Head of caudate nucleus (tissue), 42 donors: ENCODE measurements at regions not wholly inside any gene's neighbourhood (a gene's known extent, or its start where the extent isn't known, plus 50 kb on each side); places are given as distances from the start of the nearest gene placed in this dataset.

Source experiments
- DNase-seq, 42 donors: peaks; one replicate each; pipeline versions ENCODE4 v3.0.0 to v3.0.0-alpha.2; 2020 to 2021; ENCODE audit warnings: mixed read lengths in 7 of 42
- intact Hi-C: fragments of 100-400 bp; cut with DNase I; formaldehyde crosslinking; loops from one replicate; pipeline ENCODE4 v1.15.0; 2022

DNA sequence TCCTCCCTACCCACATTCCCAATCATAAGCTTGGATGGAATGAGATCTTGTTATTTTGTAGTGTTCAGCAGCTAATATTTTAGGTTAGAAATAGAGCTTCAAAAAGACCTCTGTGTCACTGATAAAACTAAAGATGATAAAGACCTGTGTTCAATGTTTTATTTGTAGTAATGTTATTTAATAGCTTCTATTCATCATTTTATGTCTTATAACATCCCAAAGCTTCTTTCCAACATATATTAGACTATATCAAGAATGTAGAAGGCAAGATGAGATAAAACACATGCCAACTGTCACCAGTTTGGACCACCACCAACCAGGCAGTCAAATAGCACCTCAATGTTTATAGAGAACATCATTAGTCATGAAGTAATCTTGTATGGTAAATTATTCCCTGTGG lies 409.5 kb upstream of the ITGA1 start:
- intact Hi-C loops: no loop called here

DNA sequence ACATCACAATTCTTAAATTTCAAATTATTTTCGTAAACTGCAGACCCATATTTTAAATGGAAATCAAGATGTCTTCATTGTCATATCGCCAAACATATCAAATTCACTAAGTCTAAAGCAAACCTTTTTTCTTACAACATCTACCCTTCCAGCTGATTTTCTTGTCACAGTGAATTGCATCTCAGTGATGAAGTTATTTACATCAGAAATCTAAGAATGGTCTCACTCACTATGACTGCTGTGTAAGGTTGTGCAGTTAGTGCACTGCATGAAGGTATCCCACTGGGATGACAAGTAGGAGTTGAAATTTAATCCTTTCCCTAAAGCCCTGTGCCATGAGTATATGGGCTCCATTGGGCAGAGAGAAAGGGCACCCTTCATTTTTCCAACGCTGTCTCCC lies 399.4 kb upstream of the ITGA1 start:
- DNase-seq: no peak
- intact Hi-C loops: no loop called here

More for the DNA sequence above, 409.5 kb upstream of the ITGA1 start:
- DNase-seq: no peak

DNA sequence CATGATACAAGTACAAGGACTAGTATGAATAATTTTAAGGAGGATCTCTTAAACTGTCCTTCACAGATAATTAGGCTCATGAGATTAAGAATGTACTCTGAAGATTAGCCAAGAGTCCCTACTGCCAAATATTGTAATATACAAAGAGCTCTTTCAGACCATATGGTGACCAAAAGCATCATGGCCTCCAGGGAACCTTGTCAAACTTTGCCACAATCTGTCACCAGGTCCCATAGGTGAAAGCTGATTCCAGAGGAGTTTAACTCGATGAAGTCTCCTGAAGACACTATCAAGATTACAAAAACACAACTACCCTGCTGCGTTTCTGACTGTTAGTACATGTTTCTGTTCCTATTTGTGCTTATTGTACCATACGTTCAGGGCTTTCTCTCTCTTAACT lies 395.4 kb upstream of the ITGA1 start:
- intact Hi-C loops: no loop called here
- no peak for DNase-seq

DNA sequence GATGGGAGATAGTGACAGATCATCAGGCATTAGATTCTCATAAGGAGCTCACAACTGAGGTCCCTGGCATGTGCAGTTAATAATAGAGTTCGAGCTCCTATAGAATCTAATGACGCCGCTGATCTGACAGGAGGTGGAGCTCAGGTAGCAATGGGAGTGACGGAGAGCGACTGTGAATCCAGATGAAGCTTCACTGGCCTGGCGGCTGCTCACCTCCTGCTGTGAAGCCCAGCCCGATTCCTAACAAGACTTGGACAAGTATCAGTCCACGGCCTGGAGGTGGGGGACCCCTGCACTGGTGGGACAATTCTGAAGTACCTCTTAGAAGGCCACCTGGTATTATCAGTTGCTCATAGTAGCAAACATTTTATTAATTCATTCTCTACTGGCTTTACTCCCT lies 377.9 kb upstream of the ITGA1 start:
- intact Hi-C loops: no loop called here
- DNase-seq: no peak

DNA sequence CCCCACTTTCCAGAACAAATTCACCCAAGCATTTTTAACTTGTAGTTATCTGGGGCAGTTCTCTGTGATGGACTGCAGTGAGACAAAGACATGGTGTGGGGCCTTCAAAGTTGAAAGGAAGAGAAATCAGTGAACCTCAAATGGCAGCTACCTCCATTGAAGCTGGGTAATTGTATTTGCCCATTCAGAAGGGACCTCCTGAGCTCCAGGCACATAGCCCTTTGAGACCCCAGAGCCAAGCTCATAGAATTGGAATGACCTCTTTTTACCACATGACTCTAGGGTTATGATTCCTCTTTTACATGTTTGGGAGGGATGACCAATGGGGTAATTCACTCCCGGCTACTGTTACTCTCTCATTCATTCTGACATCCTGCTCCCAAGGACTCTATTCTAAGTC lies 368.4 kb upstream of the ITGA1 start:
- no peak for DNase-seq
- intact Hi-C loops: no loop called here

DNA sequence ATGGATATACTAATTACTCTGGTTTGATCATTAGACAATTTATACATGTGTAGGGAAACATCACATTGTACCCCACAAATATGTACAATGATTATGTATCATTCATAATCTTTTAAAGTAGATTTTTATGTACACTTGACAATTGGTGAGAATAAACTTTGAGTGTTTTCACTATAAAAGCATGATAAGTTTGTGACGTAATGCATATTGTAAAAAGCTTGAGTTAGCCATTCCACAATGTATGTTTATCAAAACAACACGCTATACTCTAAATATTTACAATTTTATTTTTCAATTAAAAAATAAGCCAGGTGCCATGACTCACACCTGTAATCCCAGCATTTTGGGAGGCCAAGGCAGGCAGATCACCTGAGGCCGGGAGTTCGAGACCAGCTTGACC lies 360.1 kb upstream of the ITGA1 start:
- no peak for DNase-seq

DNA sequence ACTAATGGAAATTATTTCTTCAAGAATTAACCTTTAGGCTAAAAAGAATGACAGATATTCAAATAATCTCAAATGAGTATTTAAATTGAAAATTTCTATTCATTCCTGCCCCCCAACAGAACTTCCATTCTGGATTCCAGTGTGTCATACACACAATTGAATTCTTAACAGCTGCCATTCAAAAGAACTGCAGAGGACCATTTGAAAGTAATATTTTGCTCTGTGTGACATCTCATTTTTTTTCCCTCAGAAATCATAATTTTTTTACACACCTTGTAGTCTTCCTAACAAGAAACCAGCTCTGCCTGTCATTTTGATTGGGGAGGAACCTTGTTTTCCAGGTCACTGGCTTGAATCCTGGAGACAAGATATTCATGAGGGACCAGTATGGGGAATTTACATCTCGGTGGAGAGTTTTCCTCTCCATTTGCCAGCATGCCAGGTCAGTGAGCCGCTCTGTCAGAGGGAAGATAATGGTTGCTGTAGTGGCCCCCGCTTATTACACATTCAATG lies 358.7 kb upstream of the ITGA1 start:
- no peak for DNase-seq
- intact Hi-C loops: no loop called here

More for the DNA sequence above, 360.1 kb upstream of the ITGA1 start:
- intact Hi-C loops: no loop called here

DNA sequence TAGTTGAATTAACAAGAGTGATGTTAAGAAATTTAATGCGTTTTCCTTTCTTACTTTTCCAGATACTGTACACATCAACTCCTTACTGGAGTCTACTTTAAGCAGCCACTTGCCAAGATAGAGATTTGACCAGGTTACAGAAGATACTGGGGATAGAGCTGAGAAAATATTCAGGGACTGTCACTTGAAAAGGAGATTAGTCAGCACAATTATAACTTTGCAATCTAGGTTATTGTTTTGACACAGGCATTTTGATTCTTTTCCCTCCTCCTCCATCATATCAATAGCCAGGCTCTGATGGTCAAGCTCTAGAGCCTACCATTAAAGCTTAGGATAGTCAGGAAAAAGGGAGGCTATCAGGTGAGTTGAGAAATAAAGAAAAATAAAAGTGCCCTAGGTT lies 345.9 kb upstream of the ITGA1 start:
- no peak for DNase-seq
- intact Hi-C loops: no loop called here

DNA sequence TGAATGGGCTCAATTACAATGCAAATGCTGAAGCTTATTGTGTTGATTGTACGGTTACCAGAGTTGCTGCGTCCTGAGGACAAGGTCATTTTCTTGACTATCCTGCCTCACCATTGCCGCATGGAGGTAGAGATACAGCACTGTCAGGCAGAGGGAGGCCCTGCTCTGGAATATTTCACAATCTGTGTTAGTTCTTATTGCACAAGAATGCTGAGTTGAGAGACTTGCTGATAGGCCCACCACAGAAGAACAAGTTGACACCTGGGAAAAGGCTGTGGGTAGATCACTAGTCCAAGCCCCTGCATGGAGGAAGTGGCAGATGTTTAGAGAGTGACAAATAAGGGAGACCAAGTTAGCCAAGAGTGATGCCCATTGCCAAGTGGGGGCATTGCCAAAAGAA lies 344.5 kb upstream of the ITGA1 start:
- no peak for DNase-seq
- intact Hi-C loops: no loop called here

DNA sequence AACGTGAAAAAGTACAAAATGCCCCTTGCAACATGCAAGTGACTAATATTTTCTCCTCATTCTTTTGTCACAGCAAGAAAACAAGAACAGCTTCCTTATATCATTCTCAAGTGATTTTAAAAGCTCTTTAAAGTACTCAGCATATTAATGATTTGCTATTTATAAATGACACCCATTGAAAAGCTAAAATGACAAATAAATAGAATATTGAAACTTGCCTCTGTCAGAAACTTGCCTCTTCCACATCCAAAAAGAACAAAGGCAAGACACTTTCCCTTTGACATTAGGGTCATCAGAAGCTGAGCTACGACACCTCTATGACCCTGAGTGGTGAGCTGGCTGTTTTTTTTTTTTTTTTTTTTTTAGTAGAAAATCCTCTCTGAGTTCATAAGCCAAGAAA lies 339.6 kb upstream of the ITGA1 start:
- DNase-seq: no peak
- intact Hi-C loops: no loop called here

DNA sequence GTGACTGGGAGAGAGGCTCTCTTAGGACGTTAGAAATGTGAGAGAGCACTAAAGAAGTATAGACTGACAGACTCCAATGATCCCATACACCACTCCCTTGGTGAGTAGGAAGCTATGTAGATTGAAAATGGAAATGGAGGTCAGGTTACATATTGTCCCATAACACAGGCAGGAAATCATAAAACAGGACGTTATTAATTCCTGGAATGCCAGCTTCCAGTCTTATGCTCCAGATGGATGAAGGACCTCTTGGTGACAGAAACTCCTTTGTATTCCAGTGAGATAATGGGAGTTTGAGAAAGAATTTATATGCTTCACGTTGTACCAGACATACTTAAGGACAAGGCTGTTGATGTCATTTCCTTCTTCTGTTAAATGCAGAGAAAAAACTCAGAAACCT lies 338.2 kb upstream of the ITGA1 start:
- no peak for DNase-seq
- intact Hi-C loops: no loop called here

DNA sequence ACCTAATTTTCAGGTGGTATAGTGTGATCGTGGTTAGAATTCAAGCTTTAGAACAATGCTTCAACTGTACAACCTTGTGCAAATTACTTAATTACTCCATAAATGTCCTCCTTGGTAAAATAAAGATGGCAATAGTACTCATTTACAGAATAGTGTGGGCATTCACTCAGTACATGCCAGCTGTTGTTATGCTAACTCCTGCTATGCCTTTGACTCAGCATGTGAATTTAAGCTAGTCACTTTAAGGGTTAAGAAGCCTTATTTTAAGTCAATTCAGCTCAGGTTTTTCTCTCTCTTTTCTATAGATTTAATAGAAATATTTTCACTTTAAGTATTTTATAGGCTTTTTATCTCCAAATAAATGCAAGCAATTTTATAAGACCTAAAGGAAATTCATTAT lies 335.6 kb upstream of the ITGA1 start:
- intact Hi-C loops: no loop called here
- no peak for DNase-seq

DNA sequence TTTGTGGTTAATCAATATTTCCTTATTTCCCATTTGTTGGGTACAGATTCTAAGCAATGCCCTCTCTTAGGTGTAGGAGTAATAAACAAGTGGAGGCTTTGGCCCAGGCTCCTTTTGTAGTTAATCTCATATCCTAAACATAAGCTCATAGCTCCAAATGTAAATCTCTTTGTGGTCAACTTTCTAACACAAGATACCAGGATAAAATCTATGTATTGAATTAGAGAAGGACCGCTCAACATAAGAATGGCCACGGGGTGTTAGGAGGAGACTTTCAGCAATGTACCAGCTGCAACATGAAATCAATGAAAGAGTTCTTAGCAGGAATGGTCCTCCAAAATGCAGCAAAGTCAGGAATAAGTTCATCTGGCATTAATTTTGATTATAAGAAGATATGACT lies 334.5 kb upstream of the ITGA1 start:
- DNase-seq: no peak
- intact Hi-C loops: no loop called here

DNA sequence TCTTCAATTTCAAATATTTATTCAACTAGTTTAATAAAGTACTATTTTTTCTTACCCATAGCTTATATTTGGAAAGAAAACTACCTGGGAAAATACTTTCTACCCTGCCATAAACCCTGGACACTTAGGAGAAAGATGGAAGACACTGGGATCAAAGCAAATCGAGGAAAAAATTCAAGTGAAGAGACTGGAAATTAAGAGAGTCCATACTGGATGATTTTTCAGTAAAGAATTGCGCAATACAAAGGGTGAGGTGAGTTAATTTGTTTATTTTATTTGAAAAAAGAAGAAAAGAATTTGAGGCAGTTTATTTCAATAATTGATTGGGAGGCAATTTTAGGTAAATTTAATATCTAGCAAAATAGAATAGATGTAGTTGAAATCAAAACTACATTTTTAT lies 331.8 kb upstream of the ITGA1 start:
- intact Hi-C loops: no loop called here

DNA sequence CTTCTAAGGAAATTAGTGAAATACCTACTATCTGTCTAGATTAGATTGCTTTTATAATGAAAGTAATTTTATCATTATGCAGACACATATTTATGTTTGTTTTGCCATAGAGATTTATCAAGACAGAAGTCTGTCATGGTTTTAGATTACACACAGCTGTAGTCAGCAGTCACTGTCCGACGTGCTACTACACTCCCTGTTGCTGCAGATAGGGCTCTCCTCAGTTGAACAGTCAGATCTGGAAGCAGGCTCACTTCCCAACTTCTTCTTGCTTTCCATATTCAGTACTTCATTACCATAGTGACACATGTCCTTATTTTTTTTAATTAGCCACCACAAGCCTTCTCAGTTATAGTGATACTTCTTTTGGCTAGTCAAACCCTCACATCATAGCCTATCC lies 329.9 kb upstream of the ITGA1 start:
- intact Hi-C loops: no loop called here
- no peak for DNase-seq

More for the DNA sequence above, 331.8 kb upstream of the ITGA1 start:
- DNase-seq: no peak

DNA sequence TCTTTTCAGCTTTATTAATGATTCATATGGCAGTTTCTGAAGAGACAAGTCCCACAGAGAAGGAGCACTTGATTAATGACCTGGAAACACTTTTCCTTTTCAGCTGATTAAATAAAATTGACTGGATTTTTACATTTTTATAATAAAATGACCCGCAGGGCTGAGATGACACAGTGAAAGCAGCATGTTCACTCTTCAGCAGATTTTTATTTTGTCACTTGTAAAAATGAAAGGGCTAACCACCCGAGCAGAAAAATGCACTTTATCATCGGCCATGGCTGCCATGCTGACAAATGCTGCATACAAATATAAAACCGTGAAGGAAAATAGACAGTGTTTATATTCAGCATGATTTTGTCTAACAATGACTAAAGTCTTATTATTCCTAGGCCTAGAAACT lies 321.6 kb upstream of the ITGA1 start:
- intact Hi-C loops: no loop called here
- DNase-seq: no peak

DNA sequence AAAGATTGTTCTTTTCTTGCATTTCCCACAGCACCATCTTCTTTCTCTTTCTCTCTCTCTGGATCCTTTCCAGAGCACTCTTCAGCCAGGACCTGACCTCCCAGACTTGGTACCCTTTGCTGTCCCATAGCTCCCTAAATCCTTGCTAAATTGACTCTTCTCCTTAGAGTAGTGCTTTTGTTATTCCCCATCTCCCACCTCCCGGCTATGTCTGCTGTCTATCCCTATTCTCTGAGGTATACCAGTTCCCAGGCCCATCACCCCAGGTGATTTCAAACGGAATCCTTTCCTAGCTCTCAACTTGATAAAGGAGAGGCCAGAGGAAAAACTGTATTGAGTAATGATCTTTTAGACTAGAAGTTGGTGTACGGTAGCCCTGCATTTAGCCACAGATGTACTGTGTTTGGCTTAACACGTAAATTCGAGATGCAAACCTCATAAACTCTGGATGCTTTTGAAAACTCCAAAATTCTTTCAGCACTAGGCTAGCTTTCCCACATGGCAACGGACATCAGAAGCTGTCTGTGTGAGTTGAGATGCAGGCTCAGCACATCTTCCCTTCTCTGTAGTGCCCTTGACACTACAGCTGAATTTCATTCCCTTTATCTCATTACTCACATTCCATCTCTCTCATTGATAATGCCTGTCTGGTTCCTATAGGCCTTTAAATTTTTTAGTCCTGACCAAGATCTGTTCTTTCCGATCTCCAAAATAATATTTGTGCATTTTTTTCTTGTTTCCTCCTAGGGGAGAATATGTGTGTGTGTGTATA lies 320.8 kb upstream of the ITGA1 start:
- intact Hi-C loops: no loop called here
- no peak for DNase-seq

DNA sequence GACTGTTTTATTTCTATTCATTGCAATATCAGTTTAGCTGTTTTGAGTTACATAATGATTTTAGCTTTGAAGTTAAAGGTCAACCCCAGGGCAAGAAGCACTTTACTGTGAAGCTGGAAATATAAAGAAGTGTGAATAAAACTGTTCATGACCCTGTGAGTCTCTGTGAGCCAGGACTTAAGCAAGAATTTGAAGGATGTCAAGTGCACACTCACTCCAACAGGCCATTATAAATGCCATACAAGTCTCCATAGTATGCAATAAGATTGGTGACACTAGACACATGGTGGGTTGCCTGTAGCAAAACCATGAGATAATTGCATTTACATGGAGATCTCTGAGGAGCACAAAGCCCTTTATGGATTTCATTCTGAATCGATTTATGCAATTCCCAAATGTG lies 318.7 kb upstream of the ITGA1 start:
- intact Hi-C loops: no loop called here
- DNase-seq: no peak

DNA sequence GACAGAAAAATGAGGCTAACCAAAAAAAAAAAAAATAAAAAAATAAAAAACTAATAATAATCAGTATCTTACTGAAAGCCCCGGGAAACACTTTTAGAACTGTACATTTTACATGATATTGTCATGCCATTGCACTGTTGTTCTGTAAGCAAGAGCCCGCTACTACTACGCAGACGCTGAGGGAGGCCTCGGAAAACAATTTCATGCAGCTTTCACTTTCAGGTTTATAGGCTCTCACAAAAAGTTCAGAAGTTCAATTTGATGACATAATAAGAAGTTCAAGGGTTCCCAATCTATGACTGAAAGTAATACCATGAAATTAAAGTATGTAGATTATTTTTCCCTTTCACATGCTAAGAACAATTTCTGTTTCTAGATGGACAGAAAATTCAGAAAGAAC lies 318.3 kb upstream of the ITGA1 start:
- DNase-seq: no peak
- intact Hi-C loops: no loop called here

DNA sequence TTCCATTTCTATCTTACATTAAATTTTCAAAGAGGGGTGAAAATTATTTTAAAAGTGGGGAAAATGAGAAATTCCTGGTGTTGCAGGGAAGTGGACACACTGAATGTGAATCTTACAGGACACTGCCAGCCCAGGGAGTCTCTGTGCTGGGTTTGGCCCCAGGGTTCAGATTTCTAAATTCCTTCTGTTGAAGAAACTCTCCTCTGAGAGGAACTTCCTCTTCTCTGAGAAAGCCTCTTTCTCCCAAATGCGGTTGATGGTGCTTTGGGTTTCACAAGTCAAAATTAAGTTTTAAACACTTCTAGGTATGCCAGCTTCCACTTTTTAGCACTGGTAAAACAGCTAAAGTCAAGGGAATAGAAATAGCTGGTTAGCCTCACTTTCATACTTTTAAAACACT lies 317.9 kb upstream of the ITGA1 start:
- intact Hi-C loops: no loop called here
- no peak for DNase-seq

DNA sequence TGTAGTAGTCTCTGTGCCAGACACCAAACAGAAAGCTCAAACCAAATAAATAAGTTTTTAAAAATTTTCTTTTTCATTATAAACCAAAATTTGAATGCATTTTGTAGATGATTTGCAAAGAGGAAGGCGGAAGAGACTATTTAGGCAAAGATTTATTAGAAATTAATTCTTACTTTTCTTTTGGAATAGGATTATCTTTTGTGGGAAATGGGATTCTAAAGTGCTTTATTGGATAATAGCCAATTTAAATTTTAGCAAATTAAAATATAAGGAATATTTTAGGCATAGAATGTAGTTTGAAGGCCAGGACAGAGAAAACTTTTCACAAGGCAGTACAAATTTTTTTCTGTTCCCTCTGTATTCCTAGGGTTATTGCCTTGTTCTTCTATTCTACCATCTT lies 311.4 kb upstream of the ITGA1 start:
- intact Hi-C loops: no loop called here
- DNase-seq: no peak

DNA sequence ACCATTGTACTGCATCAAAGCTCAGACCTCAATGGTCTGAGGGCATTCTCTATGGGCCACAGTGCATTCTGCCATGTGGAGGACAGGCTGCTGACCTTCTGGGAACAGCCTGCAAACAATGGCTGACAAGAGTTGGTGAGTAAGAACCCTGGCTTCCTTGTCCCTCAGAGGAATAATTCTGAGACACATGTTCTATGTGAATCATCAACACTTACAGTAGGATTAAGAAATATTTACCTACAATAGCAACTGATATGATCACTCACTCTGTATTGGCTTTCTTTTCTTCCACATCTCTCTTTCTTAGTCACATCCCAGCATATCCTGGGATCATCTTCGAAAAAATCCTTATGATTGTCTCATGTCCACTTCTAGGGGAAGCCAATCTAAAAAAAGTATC lies 306.5 kb upstream of the ITGA1 start:
- intact Hi-C loops: no loop called here

More for the DNA sequence above, 306.5 kb upstream of the ITGA1 start:
- DNase-seq: no peak
